Middle frontal gyrus (tissue), 1 donor: ENCODE measurements at regions not wholly inside any gene's neighbourhood (a gene's known extent, or its start where the extent isn't known, plus 50 kb on each side); places are given as distances from the start of the nearest gene placed in this dataset.

Source experiments
- DNase-seq: peaks from one replicate; pipeline ENCODE4 v3.0.0-alpha.2; 2015; ENCODE audit warnings: low spot score; ENCODE audit errors: extremely low spot score

DNA sequence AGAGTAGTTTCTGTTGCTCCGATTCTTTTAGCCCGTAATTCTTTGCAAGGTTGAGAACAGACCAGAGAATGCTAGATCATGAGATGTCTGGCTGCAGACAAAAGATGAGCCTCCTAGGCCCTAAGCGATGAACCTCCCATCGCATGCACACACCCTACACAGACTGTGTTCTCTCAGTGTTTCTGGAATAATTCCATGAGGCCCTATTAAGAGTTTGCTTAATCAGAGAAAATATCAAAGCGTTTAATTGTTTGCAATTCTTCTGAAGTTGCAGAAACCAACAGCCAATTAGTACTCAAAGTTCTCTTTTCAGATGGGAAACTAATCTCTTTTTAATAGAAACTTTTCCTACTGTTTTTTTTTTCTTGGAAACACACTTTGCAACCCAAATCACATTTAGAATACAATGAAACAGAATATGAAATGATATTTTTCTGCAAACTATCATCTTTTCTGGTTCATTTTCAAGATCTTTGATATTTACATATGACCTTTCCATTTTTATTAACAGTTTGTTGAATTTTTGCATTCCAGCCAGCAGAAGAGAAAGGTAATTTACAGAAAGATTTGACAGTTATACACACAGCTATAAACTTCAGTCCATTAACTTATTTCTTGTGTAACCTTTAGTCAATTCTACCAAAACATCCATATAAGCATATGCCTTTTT, 1525.6 kb downstream of the ARAP2 start:
- DNase-seq: no peak

DNA sequence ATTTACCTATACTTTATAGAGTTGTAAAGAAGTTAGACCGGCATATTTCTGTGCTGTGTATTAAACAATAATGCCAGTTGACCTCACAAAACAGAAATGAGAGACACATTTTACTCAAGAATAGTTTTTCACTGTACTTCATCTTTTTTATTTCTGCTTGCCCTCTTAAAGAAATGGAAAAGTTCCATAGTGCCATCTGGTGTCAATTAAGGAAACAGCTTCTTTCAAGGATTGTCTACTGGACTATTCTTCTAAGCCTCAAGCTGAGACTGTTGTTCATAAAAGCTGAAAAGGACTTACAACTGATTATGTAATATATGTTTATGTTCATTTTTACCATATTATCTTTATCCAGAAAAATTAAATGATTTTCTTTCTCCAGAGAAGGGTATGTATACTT, 1523.7 kb downstream of the ARAP2 start:
- peak; percentile 53 for DNase-seq

DNA sequence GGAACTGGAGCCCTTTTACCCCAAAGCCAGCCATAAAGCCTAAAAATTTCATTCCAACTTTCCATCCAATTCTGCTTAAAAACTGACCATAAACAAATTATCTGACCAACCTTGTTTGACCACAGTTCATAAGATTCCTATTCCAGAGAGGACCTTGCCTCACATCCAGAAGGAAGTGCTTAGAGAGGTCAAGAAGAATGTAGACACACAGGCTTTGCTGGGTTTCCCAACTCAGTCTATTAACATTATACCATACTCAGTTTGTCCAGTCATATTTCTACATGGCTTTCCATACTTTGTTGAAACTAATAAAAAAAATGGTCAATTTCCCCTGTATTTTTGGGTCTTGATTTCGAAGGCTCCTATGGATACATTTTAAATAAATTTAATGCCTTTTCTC, 1522.5 kb downstream of the ARAP2 start:
- no peak for DNase-seq

DNA sequence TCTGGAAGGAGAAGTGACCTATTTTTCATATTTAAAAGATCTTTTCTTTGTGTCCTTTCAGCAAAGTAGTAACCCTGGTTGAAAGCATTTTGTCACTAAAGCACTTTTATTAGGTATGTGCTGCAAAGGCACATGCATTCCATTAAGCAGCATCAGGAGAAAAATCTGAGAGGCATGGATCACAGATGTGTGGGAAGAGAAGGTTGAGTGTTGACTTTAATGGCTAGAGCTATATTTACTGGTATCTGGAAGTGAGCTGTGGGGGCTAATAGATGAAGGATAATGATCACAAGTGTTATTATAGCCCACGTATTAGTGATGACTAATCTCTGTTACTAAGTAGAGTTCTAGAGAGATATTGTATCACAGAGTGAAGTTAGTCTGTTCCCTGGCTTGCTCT, 1520.7 kb downstream of the ARAP2 start:
- no peak for DNase-seq

- DNase-seq: no peak
Observed at GRCh38 chr4:34724491-34724890, 1519.8 kb downstream of the ARAP2 start.

GRCh38 chr4:34731070-34731469, 1513.2 kb downstream of the ARAP2 start:
- DNase-seq: no peak

DNA sequence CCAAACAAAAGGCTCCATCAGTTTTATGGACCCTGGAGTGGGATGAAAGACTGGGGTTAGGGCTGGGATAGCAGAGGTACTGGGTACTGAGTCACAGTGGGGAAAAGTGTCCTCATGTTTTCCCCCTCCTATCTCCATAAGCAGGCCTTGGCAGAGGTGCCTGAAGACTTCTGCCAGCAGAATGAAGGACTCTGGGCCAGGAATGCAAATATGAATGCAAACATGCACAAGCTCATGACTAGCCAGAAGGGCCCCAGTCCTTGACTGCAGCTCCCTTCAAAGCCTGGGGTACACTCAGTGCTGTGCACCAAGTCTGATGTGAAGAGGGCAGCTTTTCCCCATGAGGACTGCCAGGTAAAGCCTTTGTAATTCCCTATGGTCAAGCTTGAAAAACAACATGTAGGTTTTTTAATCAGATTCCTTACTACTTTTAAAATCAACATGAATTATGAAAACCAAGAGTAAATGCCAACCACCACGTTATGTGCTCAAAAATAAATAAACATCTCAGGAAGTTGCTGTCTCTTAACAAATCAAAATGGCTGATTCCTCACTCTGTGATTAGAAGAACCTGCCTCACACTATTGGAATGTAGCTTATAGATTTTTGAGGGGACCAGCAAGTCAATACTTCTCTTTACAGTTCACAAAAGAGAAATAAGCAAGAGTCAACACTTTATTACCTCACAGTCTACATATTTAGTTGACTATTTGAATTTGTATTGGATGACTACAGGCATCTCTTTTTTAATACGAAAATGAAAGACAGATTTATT, 1512.0 kb downstream of the ARAP2 start:
- no peak for DNase-seq

GRCh38 chr4:34733185-34733941, 1511.0 kb downstream of the ARAP2 start:
- DNase-seq: no peak

DNA sequence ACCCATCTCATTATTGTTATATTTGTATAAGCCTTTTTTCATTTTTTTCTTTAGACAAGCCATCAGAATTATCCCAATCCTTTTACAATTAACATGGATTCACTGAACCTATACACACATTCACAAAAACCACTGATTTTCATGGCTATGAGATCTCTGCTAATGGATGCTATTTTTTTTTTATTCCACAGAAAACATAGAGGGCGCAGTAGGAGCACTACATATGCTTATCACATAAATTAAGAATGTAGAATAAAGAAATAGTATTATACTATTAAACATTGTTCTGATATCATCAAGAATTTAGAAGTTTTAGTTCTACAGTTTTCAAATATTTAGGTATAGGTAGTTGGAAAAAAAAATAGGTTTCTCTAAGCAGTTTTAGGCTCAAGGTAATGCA, 1477.4 kb downstream of the ARAP2 start:
- no peak for DNase-seq

DNA sequence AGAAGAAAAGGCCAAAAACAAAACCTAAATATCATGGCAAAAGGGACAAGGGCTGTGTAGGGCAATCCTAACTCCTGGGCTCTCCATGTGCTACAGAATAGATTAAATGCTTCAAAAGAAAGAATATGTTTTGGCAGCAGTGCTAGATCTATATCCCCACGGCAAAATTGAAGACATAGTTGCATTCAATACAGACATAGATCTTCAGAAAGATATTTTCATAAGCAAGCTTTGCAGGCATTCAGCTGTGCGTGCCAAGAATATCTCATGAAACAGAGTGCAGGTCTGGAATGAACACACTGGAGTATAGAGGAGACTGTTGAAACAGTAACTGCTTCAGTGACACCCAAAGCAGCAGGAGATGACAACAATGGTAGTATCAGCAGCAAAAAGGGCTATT, 1476.9 kb downstream of the ARAP2 start:
- no peak for DNase-seq

GRCh38 chr4:34771632-34772031, 1472.7 kb downstream of the ARAP2 start:
- DNase-seq: no peak

DNA sequence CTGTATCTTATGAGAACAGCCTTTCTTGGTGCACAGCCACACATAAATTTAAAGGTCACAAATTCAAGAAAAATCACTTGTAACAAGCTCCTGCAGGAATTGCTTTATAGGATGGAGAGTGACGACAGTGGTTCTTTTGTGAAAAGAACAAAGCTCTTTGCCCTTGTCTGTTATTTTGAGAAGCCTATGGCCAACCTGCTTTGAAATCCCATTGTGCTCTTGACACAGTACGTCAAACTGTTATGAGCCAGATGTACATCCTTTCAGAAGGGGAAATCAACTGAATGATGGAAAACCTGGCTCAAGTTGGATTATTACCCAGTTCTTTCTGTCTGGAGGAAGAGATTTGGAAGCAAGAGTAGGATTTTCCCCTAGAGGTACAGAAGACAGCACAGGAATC, 1454.2 kb downstream of the ARAP2 start:
- DNase-seq: no peak

DNA sequence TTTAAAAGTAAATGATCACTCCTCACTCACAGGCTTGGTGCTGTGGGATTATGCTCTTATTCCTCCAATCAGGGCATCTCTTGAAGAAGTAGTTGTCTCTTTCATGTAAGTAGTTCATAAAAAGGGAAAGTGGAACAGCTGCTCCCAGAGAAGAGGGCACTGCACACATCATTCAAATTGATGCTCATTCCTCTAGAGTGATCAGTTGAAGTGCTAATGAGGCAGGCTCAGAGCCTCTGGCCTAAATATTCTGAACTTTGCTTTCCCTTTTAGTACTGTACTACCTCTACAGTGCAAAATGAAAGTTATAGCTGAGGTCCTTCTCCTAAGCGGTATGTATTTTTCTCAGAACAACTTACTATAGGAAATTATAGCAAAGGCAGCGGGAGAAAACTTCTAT, 1453.1 kb downstream of the ARAP2 start:
- DNase-seq: no peak

GRCh38 chr4:34800953-34801352, 1443.4 kb downstream of the ARAP2 start:
- no peak for DNase-seq

- DNase-seq: no peak
Observed at GRCh38 chr4:34814266-34814665, 1430.0 kb downstream of the ARAP2 start.

- no peak for DNase-seq
Observed at GRCh38 chr4:34824515-34824914, 1419.8 kb downstream of the ARAP2 start.

DNA sequence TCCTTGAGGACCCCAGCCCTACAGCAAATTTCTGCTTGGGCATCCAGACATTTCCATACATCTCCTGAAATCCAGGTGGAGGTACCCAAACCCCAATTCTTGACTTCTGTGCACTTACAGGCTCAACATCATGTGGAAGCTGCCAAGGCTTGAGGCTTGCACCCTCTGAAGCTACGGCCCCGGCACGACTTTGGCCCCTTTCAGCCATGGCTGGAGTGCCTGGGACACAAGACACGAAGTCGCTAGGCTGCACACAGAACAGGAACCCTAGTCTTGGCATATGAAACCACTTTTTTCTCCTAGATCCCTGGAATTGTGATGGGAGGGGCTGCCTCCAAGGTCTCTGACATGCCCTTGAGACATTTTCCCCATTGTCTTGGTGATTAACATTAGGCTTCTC, 1417.7 kb downstream of the ARAP2 start:
- DNase-seq: no peak

GRCh38 chr4:34845926-34846325, 1398.4 kb downstream of the ARAP2 start:
- DNase-seq: no peak

- DNase-seq: no peak
Observed at GRCh38 chr4:34850421-34850820, 1393.9 kb downstream of the ARAP2 start.

DNA sequence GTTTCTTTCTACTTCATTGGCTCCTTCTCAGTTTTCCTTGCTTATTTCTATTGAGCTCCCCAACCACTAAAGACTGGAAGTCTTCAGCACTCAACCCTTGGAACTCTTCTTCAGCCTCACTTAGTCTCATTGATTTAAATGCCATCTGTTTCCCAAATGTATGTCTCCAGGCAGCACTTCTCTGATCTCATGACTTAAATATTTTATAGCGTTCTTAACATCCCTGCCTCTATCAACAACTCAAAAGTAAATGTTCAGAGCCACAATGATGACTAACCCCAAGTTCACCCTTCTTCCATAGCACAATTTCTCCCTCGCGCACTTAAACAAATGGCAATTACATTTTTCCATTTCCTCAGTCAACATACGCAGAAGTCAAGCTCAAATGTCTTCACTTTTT, 1393.3 kb downstream of the ARAP2 start:
- no peak for DNase-seq

DNA sequence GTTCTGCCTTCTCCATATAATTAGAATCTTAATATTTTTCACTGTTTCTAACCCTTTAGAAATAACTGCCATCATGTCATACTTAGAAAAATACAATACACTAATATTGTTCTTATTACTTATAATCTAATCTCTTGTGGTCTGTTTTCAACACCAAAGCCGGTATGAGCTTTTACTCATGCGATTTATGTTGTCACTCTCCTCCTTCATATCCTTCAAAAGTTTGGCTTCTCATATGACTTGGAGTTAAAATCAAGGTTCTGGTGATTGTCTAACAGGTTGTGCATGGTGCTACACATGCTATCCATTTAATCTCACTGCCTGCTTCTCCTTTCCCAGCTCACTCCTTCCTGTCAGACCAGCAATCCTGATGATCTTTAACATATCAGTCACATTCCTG, 1392.9 kb downstream of the ARAP2 start:
- no peak for DNase-seq

DNA sequence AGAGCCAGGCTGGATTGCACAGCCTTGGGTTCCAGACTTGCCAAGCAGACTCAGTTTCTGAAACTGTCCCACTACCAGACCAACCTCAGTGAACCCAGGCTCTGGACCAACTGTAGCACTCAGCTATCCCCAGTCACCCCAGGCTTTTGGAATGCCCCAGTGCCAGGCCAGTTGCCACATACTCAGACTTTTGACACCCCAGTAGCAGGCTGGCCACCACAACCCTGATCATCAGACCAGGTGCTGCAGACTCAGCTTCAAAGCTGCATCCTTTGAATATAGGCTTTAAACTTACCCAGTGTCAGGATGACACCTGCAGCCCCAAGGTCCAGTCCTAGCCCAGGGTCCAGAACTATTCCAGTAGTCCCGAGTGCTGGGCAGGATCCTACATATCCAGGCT, 1389.9 kb downstream of the ARAP2 start:
- DNase-seq: no peak
